Endothelial cell of umbilical vein (primary cell): ENCODE measurements at regions not wholly inside any gene's neighbourhood (a gene's known extent, or its start where the extent isn't known, plus 50 kb on each side); places are given as distances from the start of the nearest gene placed in this dataset.

Experiments used
- BruUV-seq: library from RNA; stranded (reverse); fragments of 400-500 nt; replicated peaks from 2 replicates; lab custom pipeline; 2021; lab: Mats Ljungman, UMichigan
- CTCF ChIA-PET: fragments of 300-600, 350-600 bp; sonication (Branson Sonifier 250); formaldehyde crosslinking; loops from one replicate; lab custom pipeline; 2021; ENCODE audit warnings: antibody characterized with exemption, inconsistent platforms; lab: Charles Lee
- POLR2A ChIA-PET: fragments of 300-600, 350-600 bp; sonication (Branson Sonifier 250); formaldehyde crosslinking; loops from one replicate; lab custom pipeline; 2021; ENCODE audit warnings: antibody characterized with exemption, inconsistent platforms; lab: Charles Lee
- DNase-seq: peaks from one replicate; pipeline ENCODE4 v3.0.0-alpha.2; 2011; ENCODE audit warnings: low read depth, low spot score
- FAIRE-seq: peaks from 2 replicates; lab custom pipeline; 2011; peaks lifted over from hg19 to GRCh38; lab: Jason Lieb, UNC
- H2AFZ ChIP-seq: 2 replicates; pipeline ENCODE4 v1.6.0; 2012; ENCODE audit warnings: low read depth, low read length, control low read depth, inconsistent platforms
- H3K27ac ChIP-seq: 2 replicates; pipeline ENCODE4 v1.5.1; 2011; ENCODE audit warnings: low read depth, mild to moderate bottlenecking, control low read depth, low read length, moderate library complexity; ENCODE audit not compliant: insufficient read depth
- H3K27me3 ChIP-seq, 2 experiments: 2 replicates each; pipeline versions ENCODE4 v1.6.0 to v1.6.1; 2011; ENCODE audit warnings: low read length in 2 of 2, mixed read lengths in 1 of 2; ENCODE audit not compliant: control insufficient read depth in 2 of 2, insufficient read depth in 2 of 2
- H3K36me3 ChIP-seq, 2 experiments: 2 replicates in 1 of 2; 3 replicates in 1 of 2; pipeline ENCODE4 v1.5.1; 2011; ENCODE audit warnings: low read length in 2 of 2, mild to moderate bottlenecking in 1 of 2, moderate library complexity in 1 of 2; ENCODE audit not compliant: control insufficient read depth in 2 of 2, insufficient read depth in 2 of 2; ENCODE audit errors: extremely low read depth in 1 of 2
- H3K4me1 ChIP-seq: 3 replicates; pipeline ENCODE4 v1.5.1; 2011; ENCODE audit warnings: mild to moderate bottlenecking, low read length; ENCODE audit not compliant: control insufficient read depth, insufficient read depth; ENCODE audit errors: extremely low read depth
- H3K4me2 ChIP-seq: 2 replicates; pipeline ENCODE4 v1.6.1; 2011; ENCODE audit warnings: low read length, control low read depth, mixed read lengths; ENCODE audit not compliant: insufficient read depth
- H3K4me3 ChIP-seq, 3 experiments: fragments of 200-600 bp in 1 of 3; sonication (generic), shearing (Covaris generic) in 1 of 3; replicated peaks in 1 of 3; 2 replicates each; pipeline ENCODE4 v1.5.1; 2011 to 2016; ENCODE audit warnings: control low read depth in 3 of 3, low read length in 3 of 3, mild to moderate bottlenecking in 2 of 3, inconsistent platforms in 1 of 3, low read depth in 1 of 3, moderate library complexity in 1 of 3; ENCODE audit not compliant: insufficient read depth in 1 of 3
- H3K79me2 ChIP-seq: 2 replicates; pipeline ENCODE4 v1.6.0; 2012; ENCODE audit warnings: low read length, inconsistent platforms; ENCODE audit not compliant: control insufficient read depth, insufficient read depth
- H3K9ac ChIP-seq: replicated peaks from 2 replicates; pipeline ENCODE3; 2011; ENCODE audit warnings: low read length, control low read depth; ENCODE audit not compliant: insufficient read depth; ENCODE audit errors: extremely low read depth
- H3K9me1 ChIP-seq: replicated peaks from 3 replicates; pipeline ENCODE4 v1.6.0; 2011; ENCODE audit warnings: mild to moderate bottlenecking, low read length; ENCODE audit not compliant: control insufficient read depth, insufficient read depth; ENCODE audit errors: extremely low read depth
- H3K9me3 ChIP-seq: replicated peaks from 2 replicates; pipeline ENCODE4 v1.5.1; 2012; ENCODE audit warnings: low read length, inconsistent platforms; ENCODE audit not compliant: control insufficient read depth, insufficient read depth
- H4K20me1 ChIP-seq: replicated peaks from 2 replicates; pipeline ENCODE3; 2011; ENCODE audit warnings: mild to moderate bottlenecking, low read length; ENCODE audit not compliant: control insufficient read depth, insufficient read depth; ENCODE audit errors: extremely low read depth
- EZH2 ChIP-seq: IDR thresholded peaks from 2 replicates; pipeline ENCODE4 v1.6.1; 2012; ENCODE audit warnings: borderline replicate concordance, low read depth, mild to moderate bottlenecking, moderate library complexity, low read length, inconsistent platforms; ENCODE audit not compliant: severe bottlenecking
- FOS ChIP-seq: IDR thresholded peaks from 2 replicates; pipeline ENCODE4 v1.6.1; 2011; ENCODE audit warnings: mild to moderate bottlenecking, low read length, moderate library complexity, borderline replicate concordance; ENCODE audit not compliant: insufficient read depth
- GATA2 ChIP-seq: IDR thresholded peaks from 2 replicates; pipeline ENCODE4 v1.7.0; 2011; ENCODE audit warnings: low read depth, mild to moderate bottlenecking, moderate library complexity, mixed read lengths, low read length; ENCODE audit not compliant: insufficient read length, insufficient read depth
- JUN ChIP-seq: IDR thresholded peaks from 2 replicates; pipeline ENCODE4 v1.6.1; 2011; ENCODE audit warnings: borderline replicate concordance, low read depth; ENCODE audit not compliant: insufficient read length, insufficient read depth
- MYC ChIP-seq: IDR thresholded peaks from one replicate; pipeline ENCODE4 v1.6.1; 2011; ENCODE audit warnings: mild to moderate bottlenecking, low read depth, low read length
- POLR2A ChIP-seq: IDR thresholded peaks from 2 replicates; pipeline ENCODE4 v1.6.1; 2012; ENCODE audit warnings: low read depth, mild to moderate bottlenecking, control low read depth, low read length
- POLR2AphosphoS5 ChIP-seq: IDR thresholded peaks from 2 replicates; pipeline ENCODE4 v1.6.1; 2012; ENCODE audit warnings: low read depth, mild to moderate bottlenecking, control low read depth, low read length, moderate library complexity; ENCODE audit not compliant: insufficient read depth
- dilution Hi-C: fragments of 300-500 bp; cut with MboI; formaldehyde crosslinking; loops from one replicate; pipeline ENCODE4 v1.15.0; 2019; ENCODE audit warnings: low sequenced_read_pairs; ENCODE audit not compliant: extremely low pct_ligation_motif_present
- intact Hi-C: fragments of 100-400 bp; cut with micrococcal nuclease; formaldehyde crosslinking; loops from one replicate; pipeline ENCODE4 v1.10.0; 2022
- TF ChIP-seq, protein P1 (sequence below): IDR thresholded peaks from 2 replicates; pipeline ENCODE4 v1.6.1; 2011; ENCODE audit not compliant: insufficient read depth, insufficient read length
- TF ChIP-seq, protein P2 (sequence below), 2 donors: IDR thresholded peaks; 1 replicate in 1 of 2; 2 replicates in 1 of 2; pipeline ENCODE4 v1.5.1; 2011; ENCODE audit warnings: low read length in 2 of 2, mild to moderate bottlenecking in 2 of 2, moderate library complexity in 2 of 2, control low read depth in 1 of 2, inconsistent platforms in 1 of 2, low read depth in 1 of 2; ENCODE audit not compliant: insufficient read depth in 1 of 2; ENCODE audit errors: extremely low read depth in 1 of 2

DNA sequence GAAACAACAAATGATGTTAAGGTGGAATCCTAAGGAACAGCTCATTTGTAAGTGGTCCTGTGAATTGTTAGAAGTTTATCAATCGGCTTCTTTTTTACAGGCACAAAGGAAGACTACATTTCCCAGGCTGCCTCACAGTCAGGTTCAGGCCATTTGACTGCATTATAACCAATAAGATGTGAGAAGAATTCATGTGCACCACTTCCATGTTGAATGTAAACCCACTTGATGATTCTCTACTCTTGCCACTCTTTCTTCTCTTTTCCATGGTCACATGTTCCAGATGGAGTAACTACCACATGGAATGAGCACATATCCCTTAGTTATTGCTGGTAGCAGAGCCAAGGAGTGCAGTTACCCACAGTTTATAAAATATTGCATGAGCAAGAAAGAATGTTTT, 67.1 kb upstream of the GZMB start:
- Histone ChIP-seq H3K27me3 (no peaks in the 10 kb centered on the region), H3K9me3 (no peaks in the 10 kb centered on the region), H3K4me2 (no peak overlapping the region), H3K27ac (no peak overlapping the region), H3K4me1 (no peaks in the 10 kb centered on the region), H3K36me3 (no peaks in the 10 kb centered on the region), H3K4me3 (no peak overlapping the region), H3K9ac (no peak overlapping the region), H2AFZ (no peak overlapping the region), H3K9me1 (no peaks in the 10 kb centered on the region), H3K79me2 (no peaks in the 10 kb centered on the region), H4K20me1 (no peaks in the 10 kb centered on the region)
- no peak for DNase-seq
- POLR2A ChIA-PET: no interaction called here
- dilution Hi-C loops: no loop called here
- FAIRE-seq: no peak
- BruUV-seq: no TSS peak
- intact Hi-C loops: no loop called here
- TF ChIP-seq, protein P1, sequence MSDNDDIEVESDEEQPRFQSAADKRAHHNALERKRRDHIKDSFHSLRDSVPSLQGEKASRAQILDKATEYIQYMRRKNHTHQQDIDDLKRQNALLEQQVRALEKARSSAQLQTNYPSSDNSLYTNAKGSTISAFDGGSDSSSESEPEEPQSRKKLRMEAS: no peak
- TF ChIP-seq MYC (no peak), GATA2 (no peak), FOS (no peak), POLR2AphosphoS5 (no peak), POLR2A (no peak), JUN (no peak), EZH2 (no peak)
- TF ChIP-seq, protein P2, sequence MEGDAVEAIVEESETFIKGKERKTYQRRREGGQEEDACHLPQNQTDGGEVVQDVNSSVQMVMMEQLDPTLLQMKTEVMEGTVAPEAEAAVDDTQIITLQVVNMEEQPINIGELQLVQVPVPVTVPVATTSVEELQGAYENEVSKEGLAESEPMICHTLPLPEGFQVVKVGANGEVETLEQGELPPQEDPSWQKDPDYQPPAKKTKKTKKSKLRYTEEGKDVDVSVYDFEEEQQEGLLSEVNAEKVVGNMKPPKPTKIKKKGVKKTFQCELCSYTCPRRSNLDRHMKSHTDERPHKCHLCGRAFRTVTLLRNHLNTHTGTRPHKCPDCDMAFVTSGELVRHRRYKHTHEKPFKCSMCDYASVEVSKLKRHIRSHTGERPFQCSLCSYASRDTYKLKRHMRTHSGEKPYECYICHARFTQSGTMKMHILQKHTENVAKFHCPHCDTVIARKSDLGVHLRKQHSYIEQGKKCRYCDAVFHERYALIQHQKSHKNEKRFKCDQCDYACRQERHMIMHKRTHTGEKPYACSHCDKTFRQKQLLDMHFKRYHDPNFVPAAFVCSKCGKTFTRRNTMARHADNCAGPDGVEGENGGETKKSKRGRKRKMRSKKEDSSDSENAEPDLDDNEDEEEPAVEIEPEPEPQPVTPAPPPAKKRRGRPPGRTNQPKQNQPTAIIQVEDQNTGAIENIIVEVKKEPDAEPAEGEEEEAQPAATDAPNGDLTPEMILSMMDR (IDR thresholded peaks at IDR 0.05; ENCODE audit: extremely low read depth in 1 of 2, insufficient read depth in 1 of 2, low read depth in 1 of 2, low read length in 2 of 2): no peak
- CTCF ChIA-PET: interaction anchor here (0.9 to 1.5 kb wide), 2 partner anchors 9 to 10 kb away, joined by 3 to 5 read pairs; no protein-coding TSS in a partner anchor
